ENCODE measurements at regions not wholly inside any gene's neighbourhood (a gene's known extent, or its start where the extent isn't known, plus 50 kb on each side); places are given as distances from the start of the nearest gene placed in this dataset.

DNA sequence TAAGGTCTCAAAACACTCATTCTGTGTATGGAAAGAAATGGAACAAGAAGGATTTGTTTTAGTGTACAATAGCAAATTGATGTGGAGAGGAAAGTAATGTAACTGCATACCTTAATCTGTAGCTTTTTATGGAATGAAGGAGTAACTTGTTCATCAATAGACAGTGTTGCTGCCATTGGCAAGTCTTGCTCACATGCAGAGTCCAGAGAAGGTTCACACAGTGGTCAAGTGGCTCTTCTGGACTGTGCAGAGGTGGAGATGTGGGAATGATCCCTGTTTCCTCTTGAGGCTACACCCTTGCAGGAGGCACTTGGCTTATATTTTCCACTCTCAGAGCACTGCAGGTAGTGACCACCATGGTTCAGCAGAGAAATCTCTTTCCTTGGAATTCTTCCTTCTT, 132.9 kb upstream of the ANKH start:
- no TSS peak for BruUV-seq (replicated peaks)
- in situ Hi-C loops (cut with MboI), result loop anchor here (5.0 to 25.0 kb wide), 3 partner anchors 272 to 1017 kb away; no protein-coding TSS in a partner anchor

GRCh38 chr5:15003511-15003920, 131.9 kb upstream of the ANKH start:
- DNase-seq (ENCODE audit: extremely low read depth in 1 of 4, low spot score in 3 of 4) (peak; percentile 68 to 80 (median 74)), ATAC-seq (peak; percentile 98), FAIRE-seq (peak; percentile 74)
- Histone ChIP-seq H3K9ac (ENCODE audit: insufficient read depth in 1 of 2, low read depth in 2 of 2, low read length in 2 of 2) (no peak overlapping the region), H3K4me2 (ENCODE audit: insufficient read depth, low read length) (no peak overlapping the region), H3K9me1 (ENCODE audit: control insufficient read depth, insufficient read depth, low read length) (no peaks in the 10 kb centered on the region), H3K4me3 (no peak overlapping the region), H2AFZ (ENCODE audit: low read depth, low read length) (no peak overlapping the region), H3K27me3 (ENCODE audit: control insufficient read depth in 2 of 2, insufficient read depth in 2 of 2, low read length in 2 of 2) (peaks cover 0 to 4% of the 10 kb centered on the region in 2 experiments; a peak in 1 of 5 replicates), H3K9me3 (replicated peaks; ENCODE audit: control insufficient read depth, insufficient read depth, low read depth, low read length) (no peaks in the 10 kb centered on the region), H3K27ac (ENCODE audit: extremely low read depth, low read depth, low read length) (no peak overlapping the region), H3K79me2 (ENCODE audit: control insufficient read depth, insufficient read depth, low read length) (no peaks in the 10 kb centered on the region), H3K4me1 (replicated peaks in 1 of 2; ENCODE audit: control insufficient read depth in 2 of 2, insufficient read depth in 2 of 2, low read length in 2 of 2) (no peaks in the 10 kb centered on the region), H4K20me1 (replicated peaks; ENCODE audit: control insufficient read depth, insufficient read depth, low read length) (no peaks in the 10 kb centered on the region), H3K36me3 (ENCODE audit: control insufficient read depth, insufficient read depth, low read length) (no peaks in the 10 kb centered on the region)
- BruUV-seq (replicated peaks), result no TSS peak
- ChIA-PET CTCF (ENCODE audit: low intra/inter-chr PET ratio) (interaction anchor here (0.6 to 3.7 kb wide), 6 partner anchors 10 to 1016 kb away, joined by 3 to 35 read pairs (median 6); no protein-coding TSS in a partner anchor), POLR2A (interaction anchor here (0.6 kb wide), 1 partner anchor 278 kb away, joined by 3 read pairs; no protein-coding TSS in a partner anchor)
- intact Hi-C loops (cut with micrococcal nuclease), result loop anchor here (1.0 to 10.0 kb wide), 4 partner anchors 129 to 641 kb away; partner anchors contain the start of gene ANKH
- in situ Hi-C loops (cut with MboI), result loop anchor here (5.0 to 25.0 kb wide), 3 partner anchors 271 to 1016 kb away; no protein-coding TSS in a partner anchor
- 11% methylated on average over 4 of the region's 4 CpGs for WGBS (ENCODE audit: insufficient coverage, low coverage, missing lambda C conversion rate)
- TF ChIP-seq MAZ (CRISPR knock-in tag; conservative IDR thresholded peaks at IDR 0.05 in 1 of 2, IDR thresholded peaks at IDR 0.05 in 1 of 2) (peak; percentile 37 to 70; a peak in 2 of 4 replicates), E2F6 (IDR thresholded peaks at IDR 0.05; ENCODE audit: borderline replicate concordance in 1 of 2, extremely low read depth in 1 of 2, insufficient read depth in 1 of 2, insufficient read length in 1 of 2, low read depth in 1 of 2, low read length in 1 of 2, poor library complexity in 1 of 2, severe bottlenecking in 1 of 2) (no peak), BACH1 (tag; IDR thresholded peaks at IDR 0.05) (no peak), POLR3G (IDR thresholded peaks at IDR 0.05; ENCODE audit: extremely low read depth, insufficient read length, insufficient replicate concordance) (no peak), PYGO2 (tag; IDR thresholded peaks at IDR 0.05) (no peak), TSC22D4 (tag; IDR thresholded peaks at IDR 0.05) (no peak), ZNF212 (CRISPR knock-in tag; IDR thresholded peaks at IDR 0.05) (no peak), SIRT6 (IDR thresholded peaks at IDR 0.05; ENCODE audit: low read depth, low read length) (no peak), CAMTA2 (CRISPR knock-in tag; conservative IDR thresholded peaks at IDR 0.05) (no peak), POU5F1 (IDR thresholded peaks at IDR 0.05; ENCODE audit: borderline replicate concordance, low read depth, low read length, partially characterized antibody) (no peak)
- TF ChIP-seq, protein P1, sequence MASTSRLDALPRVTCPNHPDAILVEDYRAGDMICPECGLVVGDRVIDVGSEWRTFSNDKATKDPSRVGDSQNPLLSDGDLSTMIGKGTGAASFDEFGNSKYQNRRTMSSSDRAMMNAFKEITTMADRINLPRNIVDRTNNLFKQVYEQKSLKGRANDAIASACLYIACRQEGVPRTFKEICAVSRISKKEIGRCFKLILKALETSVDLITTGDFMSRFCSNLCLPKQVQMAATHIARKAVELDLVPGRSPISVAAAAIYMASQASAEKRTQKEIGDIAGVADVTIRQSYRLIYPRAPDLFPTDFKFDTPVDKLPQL (IDR thresholded peaks at IDR 0.05; ENCODE audit: extremely low read depth, insufficient read length), result no peak

More for the DNA sequence above, 132.9 kb upstream of the ANKH start:
- Histone ChIP-seq H3K27me3 (ENCODE audit: control insufficient read depth in 2 of 2, insufficient read depth in 2 of 2, low read length in 2 of 2) (peaks cover 0 to 7% of the 10 kb centered on the region in 2 experiments; a peak in 1 of 5 replicates), H3K79me2 (ENCODE audit: control insufficient read depth, insufficient read depth, low read length) (no peaks in the 10 kb centered on the region), H3K27ac (ENCODE audit: extremely low read depth, low read depth, low read length) (no peak overlapping the region), H3K4me3 (no peak overlapping the region), H2AFZ (ENCODE audit: low read depth, low read length) (no peak overlapping the region), H3K36me3 (ENCODE audit: control insufficient read depth, insufficient read depth, low read length) (no peaks in the 10 kb centered on the region), H3K4me2 (ENCODE audit: insufficient read depth, low read length) (no peak overlapping the region), H3K9ac (ENCODE audit: insufficient read depth in 1 of 2, low read depth in 2 of 2, low read length in 2 of 2) (no peak overlapping the region), H3K9me1 (ENCODE audit: control insufficient read depth, insufficient read depth, low read length) (no peaks in the 10 kb centered on the region), H4K20me1 (replicated peaks; ENCODE audit: control insufficient read depth, insufficient read depth, low read length) (no peaks in the 10 kb centered on the region), H3K9me3 (replicated peaks; ENCODE audit: control insufficient read depth, insufficient read depth, low read depth, low read length) (no peaks in the 10 kb centered on the region), H3K4me1 (replicated peaks in 1 of 2; ENCODE audit: control insufficient read depth in 2 of 2, insufficient read depth in 2 of 2, low read length in 2 of 2) (no peaks in the 10 kb centered on the region; a peak in 1 of 5 replicates)
- ATAC-seq, result no peak
- CTCF ChIA-PET (ENCODE audit: low intra/inter-chr PET ratio), result interaction anchor here (1.3 to 3.7 kb wide), 2 partner anchors 47 to 277 kb away, joined by 5 to 35 read pairs; no protein-coding TSS in a partner anchor
- POLR2A ChIA-PET, result no interaction called here
- intact Hi-C loops (cut with micrococcal nuclease), result loop anchor here (5.0 to 10.0 kb wide), 2 partner anchors 130 to 642 kb away; partner anchors contain the start of gene ANKH
- no peak for DNase-seq (ENCODE audit: extremely low read depth in 1 of 4, low spot score in 3 of 4)
- TF ChIP-seq TOE1 (IDR thresholded peaks at IDR 0.05; ENCODE audit: borderline replicate concordance), result no peak
- TF ChIP-seq TOE1 (CRISPR knock-in tag; IDR thresholded peaks at IDR 0.05; ENCODE audit: borderline replicate concordance, low read depth), result no peak
- no peak for TF ChIP-seq DIDO1 (tag; IDR thresholded peaks at IDR 0.05; ENCODE audit: low read depth)
- TF ChIP-seq SMAD2 (IDR thresholded peaks at IDR 0.05; ENCODE audit: low read depth, low read length), result no peak
- TF ChIP-seq FOSL1 (tag; conservative IDR thresholded peaks at IDR 0.05), result no peak
- TF ChIP-seq ZNF41 (CRISPR knock-in tag; conservative IDR thresholded peaks at IDR 0.05), result no peak
- no peak for TF ChIP-seq NFRKB (IDR thresholded peaks at IDR 0.05; ENCODE audit: low read depth)
- TF ChIP-seq HNRNPH1 (optimal IDR thresholded peaks at IDR 0.05; ENCODE audit: low read depth, low read length), result no peak
- no peak for TF ChIP-seq COPS2 (conservative IDR thresholded peaks at IDR 0.05)
- FAIRE-seq, result no peak

Data from K562 (cell line).